Esophagus muscularis mucosa (tissue), 4 donors: ENCODE measurements at regions not wholly inside any gene's neighbourhood (a gene's known extent, or its start where the extent isn't known, plus 50 kb on each side); places are given as distances from the start of the nearest gene placed in this dataset.

Experiments used
- DNase-seq: peaks from one replicate; pipeline ENCODE4 v3.0.0-alpha.2; 2017; ENCODE audit errors: extremely low spot score
- H3K27ac ChIP-seq, 4 donors: fragments of 200-600 bp; sonication (generic); replicated peaks in 1 of 4; 1 replicate in 3 of 4; 2 replicates in 1 of 4; pipeline ENCODE4 v1.5.1; 2016 to 2019; ENCODE audit warnings: mild to moderate bottlenecking in 1 of 4
- H3K27me3 ChIP-seq, 4 donors: fragments of 200-600 bp; sonication (generic); one replicate each; pipeline versions ENCODE4 v1.5.1 to v1.6.0; 2016 to 2019
- H3K36me3 ChIP-seq, 4 donors: fragments of 200-600 bp; sonication (generic); one replicate each; pipeline ENCODE4 v1.5.1; 2016 to 2019
- H3K4me1 ChIP-seq, 4 donors: fragments of 200-600 bp; sonication (generic); one replicate each; pipeline ENCODE4 v1.5.1; 2016 to 2019
- H3K4me3 ChIP-seq, 4 donors: fragments of 200-600 bp; sonication (generic); 1 replicate in 2 of 4; 2 replicates in 2 of 4; pipeline ENCODE4 v1.5.1; 2016 to 2019; ENCODE audit warnings: mild to moderate bottlenecking in 4 of 4, moderate library complexity in 1 of 4
- H3K9me3 ChIP-seq, 4 donors: fragments of 200-600 bp; sonication (generic); 1 replicate in 3 of 4; 2 replicates in 1 of 4; pipeline ENCODE4 v1.5.1; 2016 to 2019
- EP300 ChIP-seq: sonication (generic); formaldehyde crosslinking; IDR thresholded peaks from one replicate; pipeline ENCODE4 v1.6.1; 2017; ENCODE audit warnings: antibody characterized with exemption
- POLR2A ChIP-seq: fragments of 450-650 bp; IDR thresholded peaks from one replicate; pipeline ENCODE4 v1.6.1; 2017; ENCODE audit warnings: antibody characterized with exemption, moderate library complexity, mild to moderate bottlenecking, low read depth
- POLR2AphosphoS5 ChIP-seq, 2 donors: sonication (generic); formaldehyde crosslinking; IDR thresholded peaks; one replicate each; pipeline ENCODE4 v1.6.1; 2017; ENCODE audit warnings: antibody characterized with exemption in 2 of 2
- WGBS: methylation state at CpG from one replicate; pipeline ENCODE4 v1.1.5; 2018; 5-methylcytosine and 5-hydroxymethylcytosine counted together
- intact Hi-C: fragments of 100-400 bp; cut with DNase I; formaldehyde crosslinking; loops from one replicate; pipeline ENCODE4 v1.15.1; 2023
- TF ChIP-seq, protein P1 (sequence below), 3 experiments: fragments of 200-600 bp in 2 of 3; fragments of 450-650 bp in 1 of 3; sonication (generic) in 2 of 3; IDR thresholded peaks; one replicate each; pipeline ENCODE4 v1.5.1; 2017 to 2019; ENCODE audit warnings: antibody characterized with exemption in 3 of 3, mild to moderate bottlenecking in 2 of 3, moderate library complexity in 1 of 3

DNA sequence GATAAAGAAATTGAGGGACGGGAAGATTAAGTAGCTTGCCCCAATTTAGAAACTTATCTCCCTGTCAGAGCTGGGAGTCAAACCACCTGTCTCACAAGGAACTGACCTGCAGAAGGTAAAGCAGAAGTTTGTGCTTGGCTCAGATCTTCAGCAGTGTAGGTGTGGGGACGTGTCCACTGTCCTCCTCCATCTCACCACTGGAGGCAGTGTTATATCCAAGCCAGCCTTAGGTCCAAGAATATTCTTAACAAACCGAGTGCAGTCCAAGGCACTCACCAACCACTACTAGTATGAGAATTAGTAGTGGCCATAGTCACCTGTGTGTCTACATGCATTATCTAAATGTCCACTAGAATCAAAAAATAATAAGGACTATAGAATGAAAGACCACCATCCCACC lies 86.3 kb upstream of the IRX1 start:
- DNase-seq, result no peak
- no peaks in the 10 kb centered on the region for H3K36me3 ChIP-seq
- no peak for TF ChIP-seq POLR2A
- TF ChIP-seq, protein P1, sequence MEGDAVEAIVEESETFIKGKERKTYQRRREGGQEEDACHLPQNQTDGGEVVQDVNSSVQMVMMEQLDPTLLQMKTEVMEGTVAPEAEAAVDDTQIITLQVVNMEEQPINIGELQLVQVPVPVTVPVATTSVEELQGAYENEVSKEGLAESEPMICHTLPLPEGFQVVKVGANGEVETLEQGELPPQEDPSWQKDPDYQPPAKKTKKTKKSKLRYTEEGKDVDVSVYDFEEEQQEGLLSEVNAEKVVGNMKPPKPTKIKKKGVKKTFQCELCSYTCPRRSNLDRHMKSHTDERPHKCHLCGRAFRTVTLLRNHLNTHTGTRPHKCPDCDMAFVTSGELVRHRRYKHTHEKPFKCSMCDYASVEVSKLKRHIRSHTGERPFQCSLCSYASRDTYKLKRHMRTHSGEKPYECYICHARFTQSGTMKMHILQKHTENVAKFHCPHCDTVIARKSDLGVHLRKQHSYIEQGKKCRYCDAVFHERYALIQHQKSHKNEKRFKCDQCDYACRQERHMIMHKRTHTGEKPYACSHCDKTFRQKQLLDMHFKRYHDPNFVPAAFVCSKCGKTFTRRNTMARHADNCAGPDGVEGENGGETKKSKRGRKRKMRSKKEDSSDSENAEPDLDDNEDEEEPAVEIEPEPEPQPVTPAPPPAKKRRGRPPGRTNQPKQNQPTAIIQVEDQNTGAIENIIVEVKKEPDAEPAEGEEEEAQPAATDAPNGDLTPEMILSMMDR (IDR thresholded peaks at IDR 0.05), result peak in 1 of 3 experiments; percentile 2
- no peaks in the 10 kb centered on the region for H3K4me1 ChIP-seq
- H3K27me3 ChIP-seq, result no peaks in the 10 kb centered on the region
- no peak overlapping the region for H3K27ac ChIP-seq
- no peaks in the 10 kb centered on the region for H3K9me3 ChIP-seq
- intact Hi-C loops, result no loop called here
- 75% methylated on average over 3 of the region's 3 CpGs for WGBS
- H3K4me3 ChIP-seq, result no peak overlapping the region

DNA sequence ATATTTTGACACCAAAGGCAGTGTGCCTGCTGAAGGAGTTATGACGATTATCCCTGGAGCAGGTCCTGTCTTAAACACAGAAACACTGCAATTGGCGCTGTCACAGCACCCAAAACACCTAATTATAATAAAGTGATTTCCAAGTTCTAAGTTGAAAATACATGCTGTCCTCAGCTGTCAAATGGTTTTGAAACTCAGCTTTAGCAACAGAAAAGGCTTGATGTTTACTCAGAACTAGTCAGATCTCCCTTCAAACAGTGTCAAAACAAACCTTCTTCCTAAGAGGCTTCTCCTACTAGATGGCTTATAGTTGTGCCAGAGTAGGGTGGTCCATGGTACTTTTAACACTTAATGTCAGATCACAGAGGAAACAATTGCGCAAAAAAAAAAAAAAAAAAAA lies 87.2 kb upstream of the IRX1 start:
- Histone ChIP-seq H3K27ac (no peak overlapping the region), H3K9me3 (no peaks in the 10 kb centered on the region), H3K36me3 (no peaks in the 10 kb centered on the region), H3K4me3 (no peak overlapping the region), H3K4me1 (no peaks in the 10 kb centered on the region), H3K27me3 (no peaks in the 10 kb centered on the region)
- intact Hi-C loops, result no loop called here
- 87% methylated on average over 3 of the region's 3 CpGs for WGBS
- TF ChIP-seq EP300 (no peak), POLR2A (no peak), POLR2AphosphoS5 (IDR thresholded peaks at IDR 0.05) (no peak)
- TF ChIP-seq, protein P1 (IDR thresholded peaks at IDR 0.05), result no peak
- no peak for DNase-seq

DNA sequence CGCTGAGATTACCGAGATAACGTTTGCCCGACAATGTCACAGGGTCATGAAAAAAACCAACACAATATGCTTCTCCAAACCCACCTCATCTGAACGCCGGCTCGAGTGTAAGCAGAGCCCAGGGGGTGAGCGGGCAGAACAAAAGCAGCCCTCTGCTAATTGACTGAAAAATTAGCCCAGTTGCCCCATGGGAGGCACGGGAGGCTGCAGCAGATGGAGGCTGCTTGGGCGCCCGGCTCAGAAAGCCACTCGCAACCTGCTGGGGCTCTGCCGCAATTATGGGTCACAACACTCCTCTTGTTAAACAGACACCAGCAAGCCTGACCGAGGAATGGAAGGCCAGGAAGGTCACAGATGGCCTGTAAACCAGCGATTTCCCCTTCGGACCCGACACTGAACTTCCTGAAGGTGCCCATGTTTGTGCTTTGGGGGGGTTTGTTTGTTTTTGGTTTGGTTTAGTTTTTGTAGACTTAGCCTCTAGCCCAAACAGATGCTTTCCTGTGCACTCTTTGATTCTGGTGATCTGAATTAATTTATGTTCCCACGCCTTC lies 104.6 kb upstream of the IRX1 start:
- no peak overlapping the region for H3K27ac ChIP-seq
- no peaks in the 10 kb centered on the region for H3K4me1 ChIP-seq
- TF ChIP-seq, protein P1 (IDR thresholded peaks at IDR 0.05), result no peak
- TF ChIP-seq POLR2A, result no peak
- TF ChIP-seq EP300, result no peak
- no peak for TF ChIP-seq POLR2AphosphoS5 (IDR thresholded peaks at IDR 0.05)
- H3K4me3 ChIP-seq, result no peak overlapping the region
- intact Hi-C loops, result no loop called here
- H3K27me3 ChIP-seq, result peaks cover 0 to 16% (median 0%) of the 10 kb centered on the region in 4 donors
- H3K36me3 ChIP-seq, result no peaks in the 10 kb centered on the region
- no peak for DNase-seq
- 69% methylated on average over 18 of the region's 18 CpGs for whole genome bisulfite sequencing
- no peaks in the 10 kb centered on the region for H3K9me3 ChIP-seq

DNA sequence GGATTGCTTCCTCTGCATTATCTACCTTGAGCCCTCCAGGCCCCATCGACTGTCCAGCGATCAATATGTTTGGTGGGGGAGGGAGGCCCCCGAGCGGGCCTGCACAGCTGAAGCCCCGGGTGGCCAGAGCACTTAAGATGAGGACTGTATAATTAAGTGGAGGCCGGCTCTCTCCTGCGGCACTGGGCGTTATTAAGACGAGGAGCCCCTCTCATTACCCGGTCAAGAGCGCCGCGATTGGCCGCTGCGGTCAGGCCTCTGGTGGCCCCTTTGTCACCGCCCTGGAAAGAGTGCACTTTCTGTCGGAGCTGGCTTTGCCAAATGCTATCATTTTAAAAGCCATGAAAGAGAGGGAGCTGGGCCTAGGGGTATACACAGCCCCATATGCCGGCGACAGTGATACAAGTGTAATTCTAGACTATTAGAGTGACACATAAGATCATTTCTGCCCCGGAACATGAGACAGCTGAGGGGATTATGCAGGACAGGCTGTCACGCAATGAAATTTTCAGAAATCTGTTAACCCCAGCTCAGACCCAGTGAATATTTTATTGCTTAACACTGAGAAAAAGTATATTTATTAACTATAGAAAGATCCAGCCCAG lies 106.3 kb upstream of the IRX1 start:
- Histone ChIP-seq H3K9me3 (no peaks in the 10 kb centered on the region), H3K36me3 (no peaks in the 10 kb centered on the region), H3K4me1 (no peaks in the 10 kb centered on the region), H3K4me3 (no peak overlapping the region), H3K27ac (no peak overlapping the region), H3K27me3 (peaks cover 0 to 16% (median 0%) of the 10 kb centered on the region in 4 donors)
- no peak for DNase-seq
- intact Hi-C loops, result no loop called here
- WGBS, result 71% methylated on average over 21 of the region's 21 CpGs
- TF ChIP-seq EP300 (no peak), POLR2A (no peak), POLR2AphosphoS5 (IDR thresholded peaks at IDR 0.05) (no peak)
- TF ChIP-seq, protein P1 (IDR thresholded peaks at IDR 0.05), result no peak

DNA sequence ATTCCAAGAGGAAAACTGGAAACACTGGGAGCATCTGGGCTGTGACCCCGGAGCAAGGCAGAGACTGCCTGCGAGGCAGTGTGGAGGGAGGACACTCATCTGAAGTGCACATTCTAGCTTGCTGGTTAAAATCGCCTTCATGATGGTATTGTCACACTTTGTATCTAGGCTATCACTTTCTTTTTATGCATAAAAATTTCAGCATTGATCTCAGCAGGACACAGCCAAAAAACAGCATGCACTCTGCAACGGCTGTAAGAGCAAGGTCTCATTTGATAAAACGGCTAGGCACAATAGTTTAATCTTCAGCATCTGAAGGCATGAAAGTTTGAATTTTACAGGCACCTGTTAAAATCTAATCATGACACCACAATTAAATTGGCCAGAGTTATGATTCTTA lies 110.8 kb upstream of the IRX1 start:
- Histone ChIP-seq H3K27ac (no peak overlapping the region), H3K4me1 (no peaks in the 10 kb centered on the region), H3K9me3 (no peaks in the 10 kb centered on the region), H3K4me3 (no peak overlapping the region), H3K27me3 (peaks cover 0 to 10% (median 0%) of the 10 kb centered on the region in 4 donors), H3K36me3 (no peaks in the 10 kb centered on the region)
- DNase-seq, result no peak
- intact Hi-C loops, result no loop called here
- TF ChIP-seq EP300, result no peak
- TF ChIP-seq POLR2A, result no peak
- TF ChIP-seq, protein P1 (IDR thresholded peaks at IDR 0.05), result no peak
- no peak for TF ChIP-seq POLR2AphosphoS5 (IDR thresholded peaks at IDR 0.05)
- WGBS, result 48% methylated on average over 5 of the region's 5 CpGs
